Astrocyte of the cerebellum (primary cell): ENCODE measurements at regions not wholly inside any gene's neighbourhood (a gene's known extent, or its start where the extent isn't known, plus 50 kb on each side); places are given as distances from the start of the nearest gene placed in this dataset.

ENCODE experiments used
- DNase-seq: peaks from one replicate; pipeline ENCODE4 v3.0.0-alpha.2; 2011; ENCODE audit warnings: low read depth
- H3K4me3 ChIP-seq: 2 replicates; pipeline ENCODE4 v1.5.1; 2011; ENCODE audit warnings: mild to moderate bottlenecking, low read depth, low read length, moderate library complexity
- in situ Hi-C: cut with HindIII; loops from 2 replicates; pipeline ENCODE4 v1.10.0; 2017; ENCODE audit warnings: low sequenced_read_pairs
- TF ChIP-seq, protein P1 (sequence below): IDR thresholded peaks from 2 replicates; pipeline ENCODE4 v1.5.1; 2012; ENCODE audit warnings: low read length, low read depth, moderate library complexity, mild to moderate bottlenecking; ENCODE audit errors: missing control alignments

DNA sequence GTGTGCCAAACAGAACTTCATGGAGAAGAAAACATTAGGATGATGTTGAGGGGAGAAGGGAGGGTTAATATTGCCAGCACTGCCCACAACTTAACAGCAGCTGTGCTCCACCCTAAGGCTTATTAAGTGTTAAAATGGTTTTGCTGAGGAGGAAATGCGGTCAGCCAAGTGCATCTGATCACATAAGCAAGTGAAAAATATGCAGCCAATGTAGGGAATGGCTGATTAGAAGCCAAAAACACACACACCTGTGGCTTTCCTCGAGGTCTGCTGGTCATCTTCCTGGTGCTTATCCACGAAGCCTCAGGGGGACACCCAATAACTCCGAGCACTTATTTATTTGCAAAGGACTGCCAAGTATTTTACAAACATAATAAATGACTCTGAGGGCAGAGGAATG, 66.3 kb upstream of the GPR45 start:
- no peak for DNase-seq
- in situ Hi-C loops: no loop called here
- TF ChIP-seq, protein P1, sequence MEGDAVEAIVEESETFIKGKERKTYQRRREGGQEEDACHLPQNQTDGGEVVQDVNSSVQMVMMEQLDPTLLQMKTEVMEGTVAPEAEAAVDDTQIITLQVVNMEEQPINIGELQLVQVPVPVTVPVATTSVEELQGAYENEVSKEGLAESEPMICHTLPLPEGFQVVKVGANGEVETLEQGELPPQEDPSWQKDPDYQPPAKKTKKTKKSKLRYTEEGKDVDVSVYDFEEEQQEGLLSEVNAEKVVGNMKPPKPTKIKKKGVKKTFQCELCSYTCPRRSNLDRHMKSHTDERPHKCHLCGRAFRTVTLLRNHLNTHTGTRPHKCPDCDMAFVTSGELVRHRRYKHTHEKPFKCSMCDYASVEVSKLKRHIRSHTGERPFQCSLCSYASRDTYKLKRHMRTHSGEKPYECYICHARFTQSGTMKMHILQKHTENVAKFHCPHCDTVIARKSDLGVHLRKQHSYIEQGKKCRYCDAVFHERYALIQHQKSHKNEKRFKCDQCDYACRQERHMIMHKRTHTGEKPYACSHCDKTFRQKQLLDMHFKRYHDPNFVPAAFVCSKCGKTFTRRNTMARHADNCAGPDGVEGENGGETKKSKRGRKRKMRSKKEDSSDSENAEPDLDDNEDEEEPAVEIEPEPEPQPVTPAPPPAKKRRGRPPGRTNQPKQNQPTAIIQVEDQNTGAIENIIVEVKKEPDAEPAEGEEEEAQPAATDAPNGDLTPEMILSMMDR: no peak
- no peak overlapping the region for H3K4me3 ChIP-seq

DNA sequence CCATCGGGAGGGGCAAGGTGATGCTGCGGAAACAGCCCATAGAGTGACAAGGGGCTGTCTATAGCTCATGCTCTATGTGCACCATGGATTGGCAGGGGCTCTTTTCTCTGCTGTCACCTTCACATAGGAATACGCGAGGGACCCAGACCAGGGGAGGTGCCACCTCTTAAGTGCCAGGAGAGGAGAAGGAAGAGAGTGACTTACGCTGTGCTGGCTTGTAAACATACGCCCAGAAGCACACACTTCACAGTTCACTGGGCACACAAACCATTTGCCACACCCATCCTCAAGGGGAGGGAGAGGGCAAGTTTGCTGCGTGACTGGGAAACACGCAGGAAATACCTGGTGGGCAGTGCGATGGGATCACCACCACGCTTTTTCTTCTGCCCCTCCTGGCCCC, 65.1 kb upstream of the GPR45 start:
- H3K4me3 ChIP-seq: no peak overlapping the region
- TF ChIP-seq, protein P1: no peak
- no peak for DNase-seq
- in situ Hi-C loops: no loop called here

DNA sequence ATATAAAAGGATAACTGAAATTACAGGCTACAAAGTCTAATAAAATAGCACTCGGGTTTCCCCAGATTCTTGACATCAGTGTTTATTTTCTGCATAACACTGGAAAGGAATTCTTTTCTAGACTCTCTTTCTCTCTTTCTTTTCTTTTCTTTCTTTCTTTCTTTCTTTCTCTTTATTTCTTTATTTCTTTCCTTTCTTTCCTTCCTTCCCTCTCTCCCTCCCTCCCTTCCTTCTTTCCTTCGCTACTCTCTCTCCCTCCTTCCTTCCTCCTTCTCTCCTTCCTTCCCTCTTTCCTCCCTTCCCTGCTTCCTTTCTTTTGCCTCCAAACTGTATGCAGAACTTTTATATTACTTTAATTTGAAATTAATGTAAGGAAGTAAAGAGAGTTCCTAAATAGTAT, 64.5 kb upstream of the GPR45 start:
- no peak for DNase-seq
- TF ChIP-seq, protein P1: no peak
- in situ Hi-C loops: no loop called here
- no peak overlapping the region for H3K4me3 ChIP-seq

DNA sequence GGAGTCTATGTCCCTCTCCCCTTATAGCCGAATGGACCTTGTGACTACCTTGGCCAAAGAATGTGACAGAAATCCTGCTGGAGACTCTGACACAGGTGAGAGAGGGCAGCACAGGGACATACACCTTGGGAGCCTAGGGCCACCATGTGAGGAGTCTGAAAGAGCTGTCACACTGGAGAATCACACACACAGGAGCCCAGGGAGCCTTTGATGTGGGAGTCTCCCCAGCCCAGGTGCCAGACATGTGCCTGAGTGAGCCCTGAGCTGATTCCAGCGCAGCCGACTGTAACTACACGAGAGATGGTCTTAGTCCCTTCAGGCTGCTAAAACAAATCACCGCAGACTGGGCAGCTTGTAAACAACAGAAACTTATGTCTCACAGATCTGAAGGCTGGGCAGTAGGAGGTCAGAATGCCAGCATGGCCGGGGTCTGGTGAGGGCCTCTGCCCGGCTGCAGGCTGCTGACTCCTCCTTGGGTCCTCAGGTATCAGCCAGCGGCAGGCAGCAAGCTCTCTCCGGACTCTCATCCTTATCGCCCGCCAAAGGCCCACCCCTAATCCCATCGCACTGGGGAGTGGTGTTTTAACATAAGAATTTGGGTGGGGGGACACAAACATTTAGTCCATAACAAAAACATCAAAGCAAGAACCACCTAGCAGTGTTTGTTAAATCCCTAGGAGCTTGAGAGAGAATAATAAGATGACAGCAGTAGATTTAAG, 63.8 kb upstream of the GPR45 start:
- in situ Hi-C loops: no loop called here
- no peak for DNase-seq
- TF ChIP-seq, protein P1: no peak
- no peak overlapping the region for H3K4me3 ChIP-seq

DNA sequence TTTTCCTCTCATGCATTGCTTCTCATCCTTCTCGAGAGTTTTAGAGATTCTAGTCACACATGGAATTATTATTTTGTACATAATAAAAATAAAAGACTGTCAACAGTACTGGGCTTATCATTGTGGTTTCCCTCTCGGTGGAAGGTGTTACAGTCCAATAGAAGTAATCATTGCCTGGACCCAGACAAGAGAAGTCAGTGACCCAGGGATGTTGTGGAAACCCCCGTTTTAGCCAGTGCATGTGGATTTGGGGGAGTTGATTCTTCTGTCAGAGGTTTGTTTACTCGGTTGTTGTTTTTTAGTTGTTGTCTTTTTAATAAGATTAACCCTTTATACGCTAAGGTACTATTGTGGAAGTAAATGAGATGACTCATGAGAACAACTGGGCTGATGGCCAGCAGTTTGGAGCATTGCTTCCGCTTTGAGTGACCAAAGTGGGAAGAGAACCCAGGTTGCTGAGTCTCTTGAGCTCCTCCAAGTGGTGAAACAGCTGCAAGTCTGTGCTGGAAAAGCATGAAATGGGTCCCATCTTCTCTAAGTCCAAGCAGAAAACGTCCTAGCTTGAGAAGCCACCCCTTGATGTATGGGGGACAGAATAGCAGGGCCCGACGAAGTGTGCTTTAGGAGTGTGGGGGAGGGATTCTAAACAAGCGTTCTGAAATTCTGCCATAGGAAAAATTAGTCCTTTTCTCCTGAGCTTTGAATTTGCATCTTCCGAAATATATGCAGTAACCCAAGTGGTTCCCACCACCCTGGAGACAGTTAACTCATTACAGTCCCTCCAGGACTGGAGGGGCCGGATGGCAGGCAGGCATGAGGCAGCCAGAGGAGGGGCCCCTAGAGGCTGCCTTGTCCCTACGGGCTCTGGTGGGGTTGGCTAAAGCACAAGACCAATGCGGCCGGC, 61.8 kb upstream of the GPR45 start:
- TF ChIP-seq, protein P1: peak; percentile 87
- H3K4me3 ChIP-seq: no peak overlapping the region
- DNase-seq: peak; percentile 84
- in situ Hi-C loops: no loop called here

DNA sequence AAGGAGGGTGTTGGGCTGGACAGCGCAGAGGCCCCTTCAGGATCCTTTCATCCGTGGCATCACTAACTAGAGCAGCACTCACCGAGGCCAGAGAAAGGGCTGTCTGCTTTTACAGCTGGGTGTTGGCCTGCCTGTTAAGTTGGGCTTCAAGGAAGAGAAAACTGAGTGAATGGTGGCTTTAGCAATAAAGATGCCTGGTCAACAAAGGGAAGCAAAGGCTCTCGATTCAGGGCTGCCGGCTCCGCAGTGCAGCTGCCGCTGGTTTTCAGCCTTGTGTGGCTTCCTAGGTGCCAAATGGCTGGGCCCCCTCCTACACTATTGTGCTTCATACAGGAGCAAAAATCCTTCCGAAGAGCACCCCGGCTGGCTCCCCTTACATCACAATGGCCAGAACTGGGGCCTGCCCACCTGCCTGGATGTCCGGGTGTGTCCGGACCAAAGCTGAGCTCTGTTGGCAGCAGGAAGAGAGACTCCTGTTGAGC, 61.0 kb upstream of the GPR45 start:
- no peak for DNase-seq
- in situ Hi-C loops: no loop called here
- no peak overlapping the region for H3K4me3 ChIP-seq
- TF ChIP-seq, protein P1: no peak
